Right lobe of liver (tissue), 4 donors: ENCODE measurements at regions not wholly inside any gene's neighbourhood (a gene's known extent, or its start where the extent isn't known, plus 50 kb on each side); places are given as distances from the start of the nearest gene placed in this dataset.

Source experiments
- POLR2A ChIP-seq: fragments of 450-650 bp; IDR thresholded peaks from one replicate; pipeline ENCODE4 v1.6.1; 2017; ENCODE audit warnings: antibody characterized with exemption, mild to moderate bottlenecking
- TF ChIP-seq, protein P1 (sequence below), 4 donors: fragments of 200-600 bp in 3 of 4; fragments of 450-650 bp in 1 of 4; IDR thresholded peaks; one replicate each; pipeline versions ENCODE4 v1.5.1 to v1.8.0; 2016 to 2022; ENCODE audit warnings: antibody characterized with exemption in 4 of 4, mild to moderate bottlenecking in 2 of 4
- donor health status: DM: no; HTN: no; CAD: no.
- donor health status: DM: no; HTN: no; CAD: no.
- donor health status: DM: no; HTN: yes; CAD: no.

DNA sequence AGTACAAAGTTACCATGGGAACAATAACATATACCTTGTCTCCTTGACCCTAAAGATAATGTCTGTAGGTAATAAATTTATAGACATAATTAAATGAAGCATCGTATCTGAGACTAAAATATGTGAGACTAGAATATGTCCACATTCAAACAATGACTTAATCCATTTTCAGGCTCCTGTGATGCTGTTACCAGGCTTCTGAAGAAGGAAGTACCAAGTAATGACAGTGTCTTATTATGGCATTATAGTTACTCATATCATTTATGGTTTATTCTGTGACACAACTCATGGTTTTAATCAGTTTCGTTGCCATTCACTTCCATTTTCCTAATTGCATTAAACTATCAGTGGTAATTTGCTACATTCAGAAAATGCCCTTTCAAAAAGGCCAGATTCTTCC is 100.6 kb upstream of the GPM6B start:
- no peak for TF ChIP-seq POLR2A
- TF ChIP-seq, protein P1, sequence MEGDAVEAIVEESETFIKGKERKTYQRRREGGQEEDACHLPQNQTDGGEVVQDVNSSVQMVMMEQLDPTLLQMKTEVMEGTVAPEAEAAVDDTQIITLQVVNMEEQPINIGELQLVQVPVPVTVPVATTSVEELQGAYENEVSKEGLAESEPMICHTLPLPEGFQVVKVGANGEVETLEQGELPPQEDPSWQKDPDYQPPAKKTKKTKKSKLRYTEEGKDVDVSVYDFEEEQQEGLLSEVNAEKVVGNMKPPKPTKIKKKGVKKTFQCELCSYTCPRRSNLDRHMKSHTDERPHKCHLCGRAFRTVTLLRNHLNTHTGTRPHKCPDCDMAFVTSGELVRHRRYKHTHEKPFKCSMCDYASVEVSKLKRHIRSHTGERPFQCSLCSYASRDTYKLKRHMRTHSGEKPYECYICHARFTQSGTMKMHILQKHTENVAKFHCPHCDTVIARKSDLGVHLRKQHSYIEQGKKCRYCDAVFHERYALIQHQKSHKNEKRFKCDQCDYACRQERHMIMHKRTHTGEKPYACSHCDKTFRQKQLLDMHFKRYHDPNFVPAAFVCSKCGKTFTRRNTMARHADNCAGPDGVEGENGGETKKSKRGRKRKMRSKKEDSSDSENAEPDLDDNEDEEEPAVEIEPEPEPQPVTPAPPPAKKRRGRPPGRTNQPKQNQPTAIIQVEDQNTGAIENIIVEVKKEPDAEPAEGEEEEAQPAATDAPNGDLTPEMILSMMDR (IDR thresholded peaks at IDR 0.05), result no peak
